Endothelial cell of umbilical vein (primary cell): ENCODE measurements at regions not wholly inside any gene's neighbourhood (a gene's known extent, or its start where the extent isn't known, plus 50 kb on each side); places are given as distances from the start of the nearest gene placed in this dataset. TPM values are rescaled to one million over a fixed set of nuclear protein-coding genes. Genes with fewer than 3 reads are reported as not detected.
"Not testable (repeated sequence)": the region's sequence is repeated elsewhere in the genome, so short reads cannot be mapped to it uniquely, and the experiment has no call there.

Experiments
- BruUV-seq: library from RNA; stranded (reverse); fragments of 400-500 nt; replicated peaks from 2 replicates; lab custom pipeline; 2021; lab: Mats Ljungman, UMichigan
- CTCF ChIA-PET: fragments of 300-600, 350-600 bp; sonication (Branson Sonifier 250); formaldehyde crosslinking; loops from one replicate; lab custom pipeline; 2021; ENCODE audit warnings: antibody characterized with exemption, inconsistent platforms; lab: Charles Lee
- POLR2A ChIA-PET: fragments of 300-600, 350-600 bp; sonication (Branson Sonifier 250); formaldehyde crosslinking; loops from one replicate; lab custom pipeline; 2021; ENCODE audit warnings: antibody characterized with exemption, inconsistent platforms; lab: Charles Lee
- DNase-seq: peaks from one replicate; pipeline ENCODE4 v3.0.0-alpha.2; 2011; ENCODE audit warnings: low read depth, low spot score
- FAIRE-seq: peaks from 2 replicates; lab custom pipeline; 2011; peaks lifted over from hg19 to GRCh38; lab: Jason Lieb, UNC
- H2AFZ ChIP-seq: 2 replicates; pipeline ENCODE4 v1.6.0; 2012; ENCODE audit warnings: low read depth, low read length, control low read depth, inconsistent platforms
- H3K27ac ChIP-seq: 2 replicates; pipeline ENCODE4 v1.5.1; 2011; ENCODE audit warnings: low read depth, mild to moderate bottlenecking, control low read depth, low read length, moderate library complexity; ENCODE audit not compliant: insufficient read depth
- H3K27me3 ChIP-seq, 2 experiments: 2 replicates each; pipeline versions ENCODE4 v1.6.0 to v1.6.1; 2011; ENCODE audit warnings: low read length in 2 of 2, mixed read lengths in 1 of 2; ENCODE audit not compliant: control insufficient read depth in 2 of 2, insufficient read depth in 2 of 2
- H3K36me3 ChIP-seq, 2 experiments: 2 replicates in 1 of 2; 3 replicates in 1 of 2; pipeline ENCODE4 v1.5.1; 2011; ENCODE audit warnings: low read length in 2 of 2, mild to moderate bottlenecking in 1 of 2, moderate library complexity in 1 of 2; ENCODE audit not compliant: control insufficient read depth in 2 of 2, insufficient read depth in 2 of 2; ENCODE audit errors: extremely low read depth in 1 of 2
- H3K4me1 ChIP-seq: 3 replicates; pipeline ENCODE4 v1.5.1; 2011; ENCODE audit warnings: mild to moderate bottlenecking, low read length; ENCODE audit not compliant: control insufficient read depth, insufficient read depth; ENCODE audit errors: extremely low read depth
- H3K4me2 ChIP-seq: 2 replicates; pipeline ENCODE4 v1.6.1; 2011; ENCODE audit warnings: low read length, control low read depth, mixed read lengths; ENCODE audit not compliant: insufficient read depth
- H3K4me3 ChIP-seq, 3 experiments: fragments of 200-600 bp in 1 of 3; sonication (generic), shearing (Covaris generic) in 1 of 3; replicated peaks in 1 of 3; 2 replicates each; pipeline ENCODE4 v1.5.1; 2011 to 2016; ENCODE audit warnings: control low read depth in 3 of 3, low read length in 3 of 3, mild to moderate bottlenecking in 2 of 3, inconsistent platforms in 1 of 3, low read depth in 1 of 3, moderate library complexity in 1 of 3; ENCODE audit not compliant: insufficient read depth in 1 of 3
- H3K79me2 ChIP-seq: 2 replicates; pipeline ENCODE4 v1.6.0; 2012; ENCODE audit warnings: low read length, inconsistent platforms; ENCODE audit not compliant: control insufficient read depth, insufficient read depth
- H3K9ac ChIP-seq: replicated peaks from 2 replicates; pipeline ENCODE3; 2011; ENCODE audit warnings: low read length, control low read depth; ENCODE audit not compliant: insufficient read depth; ENCODE audit errors: extremely low read depth
- H3K9me1 ChIP-seq: replicated peaks from 3 replicates; pipeline ENCODE4 v1.6.0; 2011; ENCODE audit warnings: mild to moderate bottlenecking, low read length; ENCODE audit not compliant: control insufficient read depth, insufficient read depth; ENCODE audit errors: extremely low read depth
- H3K9me3 ChIP-seq: replicated peaks from 2 replicates; pipeline ENCODE4 v1.5.1; 2012; ENCODE audit warnings: low read length, inconsistent platforms; ENCODE audit not compliant: control insufficient read depth, insufficient read depth
- H4K20me1 ChIP-seq: replicated peaks from 2 replicates; pipeline ENCODE3; 2011; ENCODE audit warnings: mild to moderate bottlenecking, low read length; ENCODE audit not compliant: control insufficient read depth, insufficient read depth; ENCODE audit errors: extremely low read depth
- dilution Hi-C: fragments of 300-500 bp; cut with MboI; formaldehyde crosslinking; loops from one replicate; pipeline ENCODE4 v1.15.0; 2019; ENCODE audit warnings: low sequenced_read_pairs; ENCODE audit not compliant: extremely low pct_ligation_motif_present
- intact Hi-C: fragments of 100-400 bp; cut with micrococcal nuclease; formaldehyde crosslinking; loops from one replicate; pipeline ENCODE4 v1.10.0; 2022
- small RNA-seq: library from RNA; depleted of rRNA; stranded (forward); fragments of <200 nt; gene quantifications from one replicate; pipeline ENCODE3, GENCODE V24; 2012; ENCODE audit warnings: low replicate concordance, low read depth; ENCODE audit not compliant: insufficient read depth, insufficient read length

DNA sequence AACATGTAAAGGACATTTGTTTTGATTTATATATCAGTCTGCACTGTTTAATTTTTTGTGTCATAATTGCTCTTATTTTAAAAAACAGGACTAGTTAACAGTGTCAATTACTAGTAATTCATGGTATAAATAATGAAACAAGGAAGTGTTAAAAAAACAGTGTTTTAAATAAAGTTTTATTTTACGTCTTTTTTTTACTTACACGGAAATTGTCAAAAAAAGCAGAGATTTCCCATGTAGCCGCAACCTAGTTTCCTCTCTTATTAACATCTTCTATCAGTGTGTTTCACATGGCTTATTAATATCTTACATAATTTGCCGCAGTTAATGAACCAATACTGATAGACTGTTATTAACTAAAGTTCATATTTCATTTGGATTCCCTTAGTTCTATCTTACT lies 301.8 kb downstream of the RTP5 start:
- CTCF ChIA-PET, POLR2A ChIA-PET, H3K4me2 ChIP-seq, H3K9ac ChIP-seq, H3K9me1 ChIP-seq, H3K4me3 ChIP-seq, H3K9me3 ChIP-seq, H3K36me3 ChIP-seq, intact Hi-C loops, H4K20me1 ChIP-seq, H3K27me3 ChIP-seq, H3K4me1 ChIP-seq, DNase-seq, BruUV-seq, H3K27ac ChIP-seq, FAIRE-seq, dilution Hi-C loops, H2AFZ ChIP-seq, H3K79me2 ChIP-seq: not testable (repeated sequence)

Small RNA genes lying in the stretch of these regions (small RNA-seq; reads per million reads assigned to genes)
- not detected for gene CICP10
- not detected for gene SEPT14P2
